Thyroid gland (tissue), 4 donors: ENCODE measurements at regions not wholly inside any gene's neighbourhood (a gene's known extent, or its start where the extent isn't known, plus 50 kb on each side); places are given as distances from the start of the nearest gene placed in this dataset.

Source experiments
- POLR2A ChIP-seq, 2 donors: fragments of 450-650 bp; IDR thresholded peaks; one replicate each; pipeline ENCODE4 v1.6.1; 2017; ENCODE audit warnings: antibody characterized with exemption in 2 of 2, mild to moderate bottlenecking in 2 of 2, moderate library complexity in 1 of 2
- TF ChIP-seq, protein P1 (sequence below), 6 experiments: fragments of 200-600 bp in 3 of 6; fragments of 450-650 bp in 3 of 6; sonication (generic) in 3 of 6; IDR thresholded peaks; one replicate each; pipeline ENCODE4 v1.5.1; 2016 to 2019; ENCODE audit warnings: antibody characterized with exemption in 6 of 6, mild to moderate bottlenecking in 2 of 6, inconsistent platforms in 1 of 6, moderate library complexity in 1 of 6

DNA sequence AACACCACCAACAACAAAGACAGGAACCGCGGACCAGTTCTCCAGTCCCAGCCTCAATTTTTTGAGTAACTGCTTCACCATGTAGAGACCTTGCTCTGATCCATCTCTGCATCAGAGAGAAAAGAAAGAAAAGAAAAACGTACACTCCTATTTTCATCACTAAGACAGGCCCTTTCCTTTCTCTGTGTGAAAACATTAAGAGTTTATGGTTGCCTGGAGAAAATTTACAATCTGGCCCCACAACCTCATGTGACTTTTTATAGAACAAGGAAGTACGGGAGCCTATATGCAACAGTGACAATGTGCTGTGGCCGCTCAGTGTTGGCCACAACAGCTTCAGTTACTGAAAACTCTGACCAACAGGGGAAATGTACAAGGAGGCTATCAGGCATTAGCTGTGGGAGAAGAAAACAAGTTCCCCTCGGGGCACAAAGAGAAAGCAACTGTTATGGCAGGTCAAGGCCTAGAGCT, 272.9 kb upstream of the PTGER4 start:
- TF ChIP-seq, protein P1, sequence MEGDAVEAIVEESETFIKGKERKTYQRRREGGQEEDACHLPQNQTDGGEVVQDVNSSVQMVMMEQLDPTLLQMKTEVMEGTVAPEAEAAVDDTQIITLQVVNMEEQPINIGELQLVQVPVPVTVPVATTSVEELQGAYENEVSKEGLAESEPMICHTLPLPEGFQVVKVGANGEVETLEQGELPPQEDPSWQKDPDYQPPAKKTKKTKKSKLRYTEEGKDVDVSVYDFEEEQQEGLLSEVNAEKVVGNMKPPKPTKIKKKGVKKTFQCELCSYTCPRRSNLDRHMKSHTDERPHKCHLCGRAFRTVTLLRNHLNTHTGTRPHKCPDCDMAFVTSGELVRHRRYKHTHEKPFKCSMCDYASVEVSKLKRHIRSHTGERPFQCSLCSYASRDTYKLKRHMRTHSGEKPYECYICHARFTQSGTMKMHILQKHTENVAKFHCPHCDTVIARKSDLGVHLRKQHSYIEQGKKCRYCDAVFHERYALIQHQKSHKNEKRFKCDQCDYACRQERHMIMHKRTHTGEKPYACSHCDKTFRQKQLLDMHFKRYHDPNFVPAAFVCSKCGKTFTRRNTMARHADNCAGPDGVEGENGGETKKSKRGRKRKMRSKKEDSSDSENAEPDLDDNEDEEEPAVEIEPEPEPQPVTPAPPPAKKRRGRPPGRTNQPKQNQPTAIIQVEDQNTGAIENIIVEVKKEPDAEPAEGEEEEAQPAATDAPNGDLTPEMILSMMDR (IDR thresholded peaks at IDR 0.05) = no peak
- TF ChIP-seq POLR2A (IDR thresholded peaks at IDR 0.05) = no peak
